ENCODE measurements at regions not wholly inside any gene's neighbourhood (a gene's known extent, or its start where the extent isn't known, plus 50 kb on each side); places are given as distances from the start of the nearest gene placed in this dataset.

DNA sequence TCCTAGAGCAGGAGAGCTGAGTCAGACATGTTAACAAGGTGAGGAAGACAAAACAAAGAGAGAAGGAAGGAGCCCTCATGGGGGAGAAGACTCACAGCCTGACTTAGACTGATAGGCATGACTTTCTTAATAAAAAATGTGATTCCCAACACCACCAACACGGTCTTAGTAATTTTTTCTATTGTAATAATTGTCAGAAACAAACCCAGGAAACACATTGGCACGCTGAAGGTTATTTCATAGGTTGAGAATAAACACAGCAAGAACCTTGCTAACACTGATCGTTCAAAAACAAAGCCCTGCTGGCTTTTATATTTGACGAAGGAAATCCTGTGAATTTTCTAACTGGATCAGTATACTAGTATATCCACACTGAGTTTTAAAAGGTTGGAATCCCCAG, 286.8 kb downstream of the HACE1 start:
- Mint-ChIP-seq H3K27me3 (peaks cover 3% of the 10 kb centered on the region), H3K9me3 (no peaks in the 10 kb centered on the region), H3K27ac (no peak overlapping the region), H3K4me3 (no peak overlapping the region), H3K36me3 (no peaks in the 10 kb centered on the region), H3K4me1 (no peaks in the 10 kb centered on the region)
- no peak for DNase-seq

DNA sequence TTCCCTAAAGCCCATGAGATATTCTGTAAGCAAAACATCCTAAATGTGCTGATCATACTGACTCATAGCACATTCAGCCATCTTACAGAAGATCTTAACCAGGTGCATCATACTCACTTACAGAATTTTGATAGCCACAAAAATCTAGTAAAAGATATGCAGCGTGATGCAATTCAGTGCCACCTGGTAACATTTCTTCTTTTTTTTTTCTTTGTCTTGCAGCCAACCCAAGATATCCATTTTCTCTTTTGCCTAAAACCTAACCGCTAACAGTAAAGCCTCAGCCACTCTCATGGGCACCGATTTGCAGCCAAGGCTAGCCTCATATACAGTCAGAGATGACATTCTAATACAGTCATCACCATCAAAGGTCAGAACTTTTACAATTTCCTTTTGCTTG, 293.3 kb downstream of the HACE1 start:
- Mint-ChIP-seq H3K36me3 (no peaks in the 10 kb centered on the region), H3K9me3 (no peaks in the 10 kb centered on the region), H3K27ac (no peak overlapping the region), H3K4me1 (no peaks in the 10 kb centered on the region), H3K4me3 (no peak overlapping the region), H3K27me3 (no peaks in the 10 kb centered on the region)
- DNase-seq = no peak

DNA sequence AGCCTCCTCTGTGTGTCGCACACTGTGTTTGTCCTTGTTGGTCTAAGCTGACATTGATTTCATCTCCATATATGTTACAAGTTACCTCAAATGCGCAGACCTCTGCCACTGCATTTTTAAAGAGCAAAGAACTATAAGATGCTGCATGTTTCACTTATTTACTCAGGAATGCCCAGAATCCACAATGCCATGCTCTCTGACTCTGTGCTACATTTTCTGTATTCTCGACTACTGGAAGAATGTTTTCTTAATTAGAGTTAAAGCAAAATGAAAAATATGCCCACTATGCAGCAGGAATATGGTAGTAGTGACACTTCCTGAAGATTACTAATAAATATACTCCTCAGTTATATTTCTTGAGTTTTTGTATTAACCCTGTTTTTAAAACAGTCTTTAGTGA, 296.4 kb downstream of the HACE1 start:
- Mint-ChIP-seq H3K27ac (no peak overlapping the region), H3K4me3 (no peak overlapping the region), H3K27me3 (peaks cover 9% of the 10 kb centered on the region), H3K9me3 (no peaks in the 10 kb centered on the region), H3K36me3 (no peaks in the 10 kb centered on the region), H3K4me1 (no peaks in the 10 kb centered on the region)
- DNase-seq = no peak

DNA sequence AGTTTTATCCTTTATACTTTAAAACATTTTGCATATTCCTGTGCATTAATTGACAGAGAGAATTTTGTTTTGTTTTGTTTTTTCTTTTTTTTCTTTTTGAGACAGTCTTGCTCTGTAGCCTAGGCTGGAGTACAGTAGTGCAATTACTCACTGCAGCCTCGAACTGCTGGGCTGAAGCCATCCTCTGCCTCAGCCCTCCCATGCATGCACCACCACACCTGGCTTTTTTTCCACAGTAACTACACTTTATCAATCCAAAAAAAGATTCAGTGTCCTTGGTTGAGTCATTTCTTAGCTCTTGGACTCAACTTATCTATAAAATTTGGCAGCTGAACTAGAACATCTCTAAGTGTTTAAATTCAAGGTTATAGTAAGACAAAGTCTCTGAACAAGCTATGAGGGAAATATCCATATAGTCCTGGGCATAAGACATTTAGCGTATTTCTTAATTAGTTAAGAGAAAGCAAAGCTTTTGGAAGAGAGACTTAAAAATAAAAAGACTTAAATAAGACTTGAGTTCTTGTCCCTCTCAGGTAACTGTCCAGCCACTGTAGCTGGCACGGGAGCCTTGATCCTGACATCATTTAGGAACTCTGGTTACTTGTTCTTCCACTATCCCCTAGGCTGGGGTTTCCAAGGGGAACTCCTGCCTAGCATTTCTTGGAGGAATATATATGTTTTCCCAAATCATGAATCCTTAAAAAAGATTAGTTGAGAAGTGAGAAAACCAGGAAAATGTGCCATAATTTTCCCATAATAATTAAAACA, 300.1 kb downstream of the HACE1 start:
- H3K36me3 Mint-ChIP-seq = no peaks in the 10 kb centered on the region
- no peak overlapping the region for H3K27ac Mint-ChIP-seq
- H3K4me3 Mint-ChIP-seq = no peak overlapping the region
- DNase-seq = no peak
- peaks cover 9% of the 10 kb centered on the region for H3K27me3 Mint-ChIP-seq
- no peaks in the 10 kb centered on the region for H3K9me3 Mint-ChIP-seq
- H3K4me1 Mint-ChIP-seq = no peaks in the 10 kb centered on the region

DNA sequence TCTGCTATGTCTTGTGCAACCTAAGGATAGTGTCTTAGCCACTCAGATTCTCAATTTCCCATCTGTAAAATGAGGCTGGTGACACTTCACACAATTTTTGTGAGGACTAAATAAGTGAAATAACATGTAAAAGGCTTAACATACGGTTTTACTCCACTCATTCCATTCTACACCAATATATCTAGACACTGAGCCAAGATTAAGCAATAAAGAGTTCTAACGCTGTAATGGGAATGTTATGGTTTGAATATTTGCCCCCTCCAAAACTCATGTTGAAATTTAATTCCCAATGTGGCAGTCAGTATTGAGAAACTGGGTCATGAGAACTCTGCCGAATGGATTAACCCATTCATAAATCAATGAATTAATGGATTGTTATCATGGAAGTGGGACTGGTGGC, 301.0 kb downstream of the HACE1 start:
- H3K4me1 Mint-ChIP-seq = no peaks in the 10 kb centered on the region
- no peak overlapping the region for H3K4me3 Mint-ChIP-seq
- no peak for DNase-seq
- no peaks in the 10 kb centered on the region for H3K9me3 Mint-ChIP-seq
- no peaks in the 10 kb centered on the region for H3K36me3 Mint-ChIP-seq
- no peak overlapping the region for H3K27ac Mint-ChIP-seq
- H3K27me3 Mint-ChIP-seq = peaks cover 9% of the 10 kb centered on the region

DNA sequence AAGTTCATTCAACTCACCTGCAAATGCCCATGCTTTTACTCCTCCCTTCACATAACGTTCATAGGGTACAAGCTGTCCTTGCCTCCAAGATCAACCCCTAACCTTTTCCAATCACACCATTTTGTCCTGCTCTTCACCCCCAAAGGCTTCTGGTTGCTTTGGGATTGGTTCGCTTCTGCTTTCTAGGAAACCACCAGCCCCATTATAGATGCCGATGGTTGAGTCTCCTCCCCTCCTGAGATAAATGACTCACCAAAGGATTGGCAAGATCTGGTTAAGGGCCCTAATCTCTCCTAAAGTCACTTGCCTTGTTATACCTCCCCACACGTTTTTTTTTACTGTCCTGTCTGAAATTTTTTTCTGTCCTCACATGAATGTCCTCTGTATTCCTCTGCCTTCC, 311.4 kb downstream of the HACE1 start:
- H3K27ac Mint-ChIP-seq = no peak overlapping the region
- H3K36me3 Mint-ChIP-seq = no peaks in the 10 kb centered on the region
- H3K4me3 Mint-ChIP-seq = no peak overlapping the region
- H3K27me3 Mint-ChIP-seq = peaks cover 8% of the 10 kb centered on the region
- no peaks in the 10 kb centered on the region for H3K4me1 Mint-ChIP-seq
- no peak for DNase-seq
- H3K9me3 Mint-ChIP-seq = no peaks in the 10 kb centered on the region

DNA sequence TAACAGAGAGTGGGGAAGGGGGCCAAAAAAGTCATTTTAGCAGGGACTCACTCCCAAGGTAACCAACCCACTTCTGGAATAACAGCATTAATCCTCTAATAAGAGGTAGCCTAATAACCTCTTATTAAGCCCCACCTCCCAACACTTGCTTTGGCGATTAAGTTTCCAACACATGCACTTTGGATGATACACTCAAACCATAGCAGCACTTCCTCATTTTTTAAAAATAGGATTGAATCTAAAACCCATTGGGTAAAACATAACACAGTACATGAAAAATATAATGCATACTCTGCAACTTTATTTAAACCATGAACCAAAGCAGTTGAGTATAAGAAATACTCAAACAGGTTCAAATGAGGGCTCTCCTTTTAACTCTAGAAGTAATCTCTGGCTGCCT, 318.3 kb downstream of the HACE1 start:
- Mint-ChIP-seq H3K4me1 (no peaks in the 10 kb centered on the region), H3K27me3 (peaks cover 4% of the 10 kb centered on the region), H3K27ac (no peak overlapping the region), H3K4me3 (no peak overlapping the region), H3K36me3 (no peaks in the 10 kb centered on the region), H3K9me3 (no peaks in the 10 kb centered on the region)
- no peak for DNase-seq

DNA sequence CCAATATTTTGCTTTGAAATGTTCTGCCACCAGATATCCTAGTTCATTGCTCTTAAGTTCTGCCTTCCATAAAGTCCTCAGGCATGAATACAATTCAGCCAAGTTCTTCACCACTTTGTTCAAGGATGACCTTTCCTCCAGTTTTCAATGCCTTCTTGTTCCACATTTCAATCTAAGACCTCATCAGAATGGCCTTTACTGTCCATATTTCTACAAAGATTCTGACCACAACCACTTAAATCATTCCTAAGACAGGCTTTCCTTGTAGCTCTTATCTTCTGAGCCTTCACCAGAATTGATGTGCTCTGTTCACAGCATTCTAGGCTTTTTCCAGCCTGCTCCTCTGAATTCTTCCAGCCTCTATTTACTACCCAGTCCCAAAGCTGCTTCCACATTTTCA, 319.0 kb downstream of the HACE1 start:
- Mint-ChIP-seq H3K4me3 (no peak overlapping the region), H3K27me3 (peaks cover 10% of the 10 kb centered on the region)

DNA sequence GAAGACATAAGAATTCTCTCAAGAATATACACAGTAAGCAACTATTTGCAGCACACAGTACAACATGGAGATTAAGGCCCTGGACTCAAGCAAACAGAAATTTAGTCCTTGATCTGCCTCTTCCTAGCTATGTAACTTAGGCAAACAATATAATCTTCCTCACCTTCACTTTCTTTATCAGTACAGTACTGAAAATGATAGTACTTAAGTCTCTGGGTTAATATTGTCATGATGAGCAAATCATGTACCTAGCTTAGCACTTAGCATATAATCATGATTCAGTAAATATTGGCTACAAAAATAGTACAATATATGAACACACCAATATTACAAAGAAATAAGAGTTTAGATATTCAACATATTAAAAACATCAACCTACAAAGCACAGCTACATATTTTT, 320.5 kb downstream of the HACE1 start:
- Mint-ChIP-seq H3K27ac (no peak overlapping the region), H3K4me1 (no peaks in the 10 kb centered on the region), H3K4me3 (no peak overlapping the region), H3K27me3 (peaks cover 12% of the 10 kb centered on the region), H3K9me3 (no peaks in the 10 kb centered on the region), H3K36me3 (no peaks in the 10 kb centered on the region)
- no peak for DNase-seq

More for the DNA sequence above, 319.0 kb downstream of the HACE1 start:
- no peak for DNase-seq
- no peaks in the 10 kb centered on the region for H3K36me3 Mint-ChIP-seq
- no peak overlapping the region for H3K27ac Mint-ChIP-seq
- H3K9me3 Mint-ChIP-seq = no peaks in the 10 kb centered on the region
- H3K4me1 Mint-ChIP-seq = no peaks in the 10 kb centered on the region

DNA sequence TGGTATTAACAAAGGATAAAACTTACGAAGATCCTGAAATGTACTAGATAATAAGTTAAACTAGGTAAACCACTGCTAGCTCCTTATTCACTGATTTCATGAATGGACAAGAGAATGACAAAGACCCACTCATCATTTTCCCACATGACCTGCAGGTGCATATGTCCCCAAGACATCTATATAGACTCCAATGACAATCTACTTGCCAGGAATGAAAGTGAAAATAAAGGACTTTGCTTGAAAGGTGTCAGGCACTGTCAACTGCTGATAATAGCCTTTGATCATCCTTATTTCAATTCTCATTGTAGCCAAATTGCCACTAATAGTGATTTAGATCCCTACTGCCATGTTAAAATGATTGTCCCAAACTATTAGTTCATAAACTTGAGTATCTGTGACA, 321.8 kb downstream of the HACE1 start:
- Mint-ChIP-seq H3K27ac (no peak overlapping the region), H3K36me3 (no peaks in the 10 kb centered on the region), H3K4me1 (no peaks in the 10 kb centered on the region), H3K27me3 (peaks cover 12% of the 10 kb centered on the region), H3K9me3 (no peaks in the 10 kb centered on the region), H3K4me3 (no peak overlapping the region)
- no peak for DNase-seq

DNA sequence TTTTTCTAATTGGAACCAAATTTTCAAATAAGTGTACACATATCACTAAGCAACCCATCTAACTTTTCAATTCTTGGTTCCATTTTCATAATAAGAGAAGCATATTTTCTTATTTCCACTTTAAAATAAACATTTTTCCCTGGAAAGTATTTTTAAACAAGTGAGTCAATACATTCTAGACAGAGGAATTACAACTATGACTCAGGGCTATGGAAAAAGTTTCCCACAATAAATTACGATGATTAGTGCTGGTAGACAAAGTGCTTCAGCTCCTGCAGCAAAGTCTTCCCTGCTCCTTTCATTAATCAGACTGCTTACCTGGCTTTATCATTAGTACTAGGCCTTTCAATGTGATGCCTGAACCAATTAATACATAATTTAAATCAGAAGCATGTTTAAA, 322.5 kb downstream of the HACE1 start:
- H3K27ac Mint-ChIP-seq = no peak overlapping the region
- DNase-seq = no peak
- H3K4me1 Mint-ChIP-seq = no peaks in the 10 kb centered on the region
- no peaks in the 10 kb centered on the region for H3K9me3 Mint-ChIP-seq
- H3K4me3 Mint-ChIP-seq = no peak overlapping the region
- peaks cover 12% of the 10 kb centered on the region for H3K27me3 Mint-ChIP-seq
- H3K36me3 Mint-ChIP-seq = no peaks in the 10 kb centered on the region

DNA sequence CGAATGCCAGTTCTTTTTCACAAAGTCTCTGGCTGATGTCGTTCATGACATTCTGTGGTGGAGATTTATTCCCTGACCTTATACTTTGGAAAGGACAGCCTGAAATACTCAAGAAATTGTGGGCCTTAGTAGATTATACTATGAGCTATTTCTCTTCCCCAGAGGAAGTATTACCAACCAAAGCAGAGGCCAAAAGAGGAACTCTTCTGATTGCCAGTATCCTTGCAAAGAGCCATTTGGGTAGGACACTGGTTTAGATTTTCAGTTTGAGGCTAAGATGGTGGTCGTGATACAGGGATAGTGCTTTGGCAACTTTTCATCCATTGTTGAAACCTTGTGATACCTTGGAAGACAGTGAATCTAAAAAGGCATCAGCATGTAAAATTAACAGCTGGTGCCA, 327.3 kb downstream of the HACE1 start:
- no peak overlapping the region for H3K27ac Mint-ChIP-seq

DNA sequence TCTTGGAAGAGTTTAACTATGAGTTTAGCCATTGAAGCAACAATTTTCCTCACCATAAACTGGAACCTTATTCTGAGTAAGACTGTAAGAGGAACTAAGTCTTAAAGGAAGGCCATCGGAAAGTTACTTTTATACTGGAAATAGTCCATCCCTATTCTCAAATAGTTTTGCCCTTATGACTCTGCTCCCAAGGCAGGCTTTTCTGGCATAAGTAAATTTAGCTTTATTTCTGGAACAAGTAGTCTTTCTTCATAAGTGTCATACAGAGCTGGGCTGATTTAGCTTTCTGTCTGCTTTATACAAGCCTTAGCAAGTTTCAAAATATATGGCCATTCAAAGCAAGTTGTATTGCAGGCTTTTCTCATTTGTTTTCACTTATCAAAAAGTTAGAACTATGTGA, 328.1 kb downstream of the HACE1 start:
- Mint-ChIP-seq H3K27ac (no peak overlapping the region), H3K4me3 (no peak overlapping the region), H3K27me3 (peaks cover 19% of the 10 kb centered on the region), H3K4me1 (no peaks in the 10 kb centered on the region), H3K9me3 (no peaks in the 10 kb centered on the region), H3K36me3 (no peaks in the 10 kb centered on the region)
- DNase-seq = no peak

More for the DNA sequence above, 327.3 kb downstream of the HACE1 start:
- H3K4me1 Mint-ChIP-seq = no peaks in the 10 kb centered on the region
- no peak for DNase-seq
- no peak overlapping the region for H3K4me3 Mint-ChIP-seq
- H3K36me3 Mint-ChIP-seq = no peaks in the 10 kb centered on the region
- H3K27me3 Mint-ChIP-seq = peaks cover 12% of the 10 kb centered on the region
- no peaks in the 10 kb centered on the region for H3K9me3 Mint-ChIP-seq

DNA sequence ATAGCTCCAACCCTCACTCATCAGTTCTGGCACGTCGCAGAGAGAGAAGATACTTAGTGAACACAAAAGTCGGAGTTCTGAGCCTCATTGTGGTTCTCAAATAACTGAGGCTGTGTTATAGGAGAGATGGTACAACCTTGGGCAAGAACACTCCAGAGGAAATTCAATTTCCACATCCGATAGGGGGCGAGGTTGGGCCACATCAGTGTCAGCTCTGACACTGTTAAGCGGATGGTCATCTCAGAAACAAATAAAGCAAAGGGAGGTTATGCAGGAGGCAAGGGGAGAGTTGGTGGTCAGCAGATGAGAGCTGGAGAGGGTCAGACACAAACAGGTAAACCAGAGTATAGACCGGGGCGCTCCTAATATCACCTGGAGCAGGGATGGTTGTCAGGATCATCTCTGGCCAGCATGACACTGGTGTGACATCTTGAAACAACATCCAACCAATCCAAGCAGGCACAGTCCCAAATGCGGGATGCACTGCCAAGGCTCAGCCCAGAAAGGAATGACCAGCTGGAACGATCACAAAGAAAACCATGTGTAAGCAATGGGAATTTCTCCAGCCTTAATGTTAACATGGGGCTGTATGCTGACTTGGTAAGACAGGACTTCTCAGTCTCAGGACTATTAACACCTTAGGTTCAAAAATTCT, 331.8 kb downstream of the HACE1 start:
- H3K27me3 Mint-ChIP-seq = peaks cover 11% of the 10 kb centered on the region
- no peaks in the 10 kb centered on the region for H3K36me3 Mint-ChIP-seq
- DNase-seq = no peak
- H3K9me3 Mint-ChIP-seq = no peaks in the 10 kb centered on the region
- H3K4me1 Mint-ChIP-seq = peaks cover 4% of the 10 kb centered on the region
- no peak overlapping the region for H3K27ac Mint-ChIP-seq
- H3K4me3 Mint-ChIP-seq = no peak overlapping the region

DNA sequence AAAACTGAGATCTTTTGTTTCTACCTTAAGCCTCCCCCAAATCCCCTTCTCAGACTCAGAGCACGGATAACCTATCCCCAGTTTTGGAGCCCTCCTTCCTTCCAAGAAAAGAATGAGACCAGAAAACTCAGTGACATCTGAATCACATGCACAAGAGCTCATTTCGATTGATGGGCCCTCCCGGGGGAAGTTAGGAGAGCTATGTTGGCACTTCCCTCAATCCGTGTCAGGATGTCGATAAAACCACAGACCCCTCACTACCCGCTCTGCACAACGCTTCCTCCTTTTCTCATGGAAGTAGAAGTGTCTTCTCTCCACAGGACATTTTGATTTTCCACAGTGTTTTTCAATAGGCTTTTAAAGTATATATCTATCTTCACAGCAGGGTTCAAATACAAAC, 332.4 kb downstream of the HACE1 start:
- H3K36me3 Mint-ChIP-seq = no peaks in the 10 kb centered on the region
- H3K9me3 Mint-ChIP-seq = no peaks in the 10 kb centered on the region
- H3K27ac Mint-ChIP-seq = no peak overlapping the region
- no peak overlapping the region for H3K4me3 Mint-ChIP-seq
- DNase-seq = no peak
- peaks cover 11% of the 10 kb centered on the region for H3K27me3 Mint-ChIP-seq
- H3K4me1 Mint-ChIP-seq = peaks cover 4% of the 10 kb centered on the region

DNA sequence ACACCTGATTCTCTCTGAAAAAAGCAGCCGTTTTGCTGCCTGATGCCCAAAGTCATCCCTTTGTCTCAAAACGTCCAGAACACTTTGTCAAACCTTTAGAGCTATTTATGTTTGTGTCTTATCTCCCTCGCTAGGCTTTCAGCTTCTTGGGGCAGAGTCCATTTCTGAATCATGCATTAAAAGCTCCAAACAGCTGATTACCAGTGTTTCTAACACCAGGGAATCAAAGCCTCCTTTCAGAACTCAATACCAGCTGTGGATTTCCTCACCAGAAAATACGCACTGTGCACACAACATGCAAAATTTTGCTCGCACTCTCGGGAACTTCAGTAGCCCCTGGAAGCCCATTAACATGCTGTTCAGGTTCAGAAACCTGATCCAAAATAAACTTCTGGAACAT, 333.3 kb downstream of the HACE1 start:
- Mint-ChIP-seq H3K27ac (no peak overlapping the region), H3K4me3 (no peak overlapping the region), H3K36me3 (no peaks in the 10 kb centered on the region), H3K9me3 (no peaks in the 10 kb centered on the region), H3K27me3 (peaks cover 11% of the 10 kb centered on the region), H3K4me1 (peaks cover 4% of the 10 kb centered on the region)
- DNase-seq = no peak

Measured in activated naive CD8-positive, alpha-beta T cell treated with anti-CD3 and anti-CD28 coated beads for 36 hours (primary cell).